HG03442 (cell line): ENCODE measurements at regions not wholly inside any gene's neighbourhood (a gene's known extent, or its start where the extent isn't known, plus 50 kb on each side); places are given as distances from the start of the nearest gene placed in this dataset.
A peak's percentile ranks its signal among the peaks of the same experiment; 100 is the strongest.
"Not testable (repeated sequence)": the region's sequence is repeated elsewhere in the genome, so short reads cannot be mapped to it uniquely, and the experiment has no call there.

ENCODE experiments used
- ATAC-seq: cut with Tn5 transposase; IDR thresholded peaks from one replicate; pipeline ENCODE4 v1.9.1; 2021; ENCODE audit warnings: mild to moderate bottlenecking, moderate library complexity; ENCODE audit not compliant: unreplicated experiment

DNA sequence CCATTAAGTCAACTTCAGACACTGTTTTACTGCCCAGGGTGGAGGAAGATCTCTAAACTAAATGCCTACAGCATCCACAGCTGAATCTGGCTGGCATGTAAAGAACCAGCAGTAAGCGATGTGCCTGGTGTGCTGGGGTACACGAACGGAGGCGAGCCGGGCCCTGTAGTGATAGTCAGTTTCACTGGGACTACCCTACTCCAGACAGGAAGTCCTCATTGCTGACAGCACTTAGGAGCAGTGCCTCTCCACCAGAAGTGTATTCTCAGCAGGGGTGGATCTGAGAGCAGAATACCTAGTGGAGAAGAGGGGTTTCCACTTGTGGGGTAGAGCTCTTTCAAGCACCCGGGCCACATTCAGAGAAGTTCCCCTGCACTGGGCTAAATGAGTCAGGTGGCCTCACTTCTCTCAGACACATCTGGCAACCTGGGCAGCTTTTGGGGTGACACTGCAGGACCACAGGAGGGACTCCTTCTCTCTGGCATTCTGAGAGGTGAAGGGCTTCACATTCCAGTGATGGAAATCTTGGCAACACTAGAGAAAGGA, 290.3 kb upstream of the PLGLB1 start:
- ATAC-seq, result not testable (repeated sequence)

- not testable (repeated sequence) for ATAC-seq
Observed at GRCh38 chr2:87314622-87315021, 293.0 kb upstream of the PLGLB1 start.

GRCh38 chr2:87315183-87315902, 293.7 kb upstream of the PLGLB1 start:
- ATAC-seq, result peak; percentile 83

GRCh38 chr2:87317193-87317592, 295.5 kb upstream of the PLGLB1 start:
- ATAC-seq, result not testable (repeated sequence)

DNA sequence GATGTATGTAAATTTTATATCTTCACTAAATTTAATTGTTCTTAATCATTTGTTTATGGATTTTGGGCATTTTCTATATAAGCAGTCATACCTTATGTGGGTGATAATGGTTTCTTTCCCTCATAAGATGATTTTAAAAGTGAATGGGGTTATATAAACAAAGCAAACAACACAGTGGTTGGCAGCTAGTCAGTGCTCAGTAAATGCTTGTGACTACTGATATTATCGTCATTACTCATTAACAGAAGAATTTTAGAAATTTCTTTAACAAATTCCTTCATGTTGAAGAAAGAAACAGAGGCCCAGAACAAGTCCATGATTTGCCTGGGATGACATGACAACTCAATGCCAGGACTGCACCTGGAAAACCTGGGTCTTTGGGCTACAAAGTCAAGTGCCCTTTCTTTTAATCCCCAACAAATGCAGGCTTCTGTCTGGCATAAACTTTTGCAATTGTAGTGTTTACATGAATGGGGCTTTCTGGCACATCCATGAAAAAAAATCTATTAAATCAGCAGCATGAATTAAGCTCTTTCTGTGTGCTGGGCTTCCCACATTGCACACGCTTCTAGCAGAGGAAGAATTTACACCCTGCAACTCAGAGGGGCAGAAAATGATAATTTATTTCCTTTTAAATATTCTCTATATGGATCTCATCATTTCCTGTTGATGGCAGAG, 297.3 kb upstream of the PLGLB1 start:
- not testable (repeated sequence) for ATAC-seq

GRCh38 chr2:87319705-87320104, 298.1 kb upstream of the PLGLB1 start:
- not testable (repeated sequence) for ATAC-seq

DNA sequence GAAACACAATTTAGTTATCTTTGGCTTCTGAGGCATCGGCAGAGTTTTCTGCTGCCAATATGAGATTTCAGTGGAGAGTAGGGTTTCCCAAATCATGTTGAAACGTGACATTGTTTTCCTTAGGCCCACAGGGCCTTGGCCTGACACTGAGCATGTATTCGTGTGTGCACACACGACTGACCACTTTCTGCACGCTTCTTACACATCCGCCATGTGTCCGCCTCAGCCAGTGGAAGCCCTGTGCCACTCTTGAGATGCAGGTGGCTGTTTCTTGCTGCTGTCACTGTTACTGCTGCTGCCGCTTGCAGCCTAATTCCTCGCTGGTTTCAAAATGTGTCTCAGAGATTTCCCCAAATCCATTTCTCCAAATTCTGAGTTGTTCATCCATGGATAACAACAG, 299.6 kb upstream of the PLGLB1 start:
- not testable (repeated sequence) for ATAC-seq

DNA sequence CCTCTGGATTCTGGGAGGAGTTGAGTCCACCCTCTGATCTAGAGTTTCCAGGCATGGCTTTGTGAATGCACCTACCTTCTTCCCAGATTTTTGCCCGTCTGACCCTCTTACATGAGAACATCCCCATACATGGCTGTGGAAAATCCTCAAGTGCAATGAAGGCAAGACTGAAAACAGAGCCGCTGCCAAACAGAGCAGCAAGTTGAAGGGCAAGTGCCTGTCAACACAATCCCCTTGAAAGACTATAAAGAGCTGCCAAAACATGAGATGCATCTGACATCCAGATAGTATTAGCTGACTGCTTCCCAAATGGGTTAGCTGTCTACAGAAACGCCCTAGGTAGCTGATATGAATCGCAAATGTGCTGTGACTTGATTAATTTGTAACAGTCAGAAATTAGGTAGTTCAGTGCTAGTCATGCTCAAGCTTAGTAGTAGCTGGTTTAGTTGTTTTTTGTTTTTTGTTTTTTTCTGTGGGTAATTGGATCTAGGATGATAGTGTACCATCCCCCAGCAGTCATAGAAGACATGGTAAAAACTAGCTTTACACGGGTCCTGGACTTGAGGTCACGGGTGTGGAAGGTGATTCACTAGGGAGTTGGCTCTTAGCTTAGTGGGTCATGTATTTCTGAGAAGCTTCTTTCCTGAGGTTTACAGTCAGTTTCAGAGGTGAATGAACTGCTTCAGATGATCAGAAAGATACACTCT, 302.8 kb upstream of the PLGLB1 start:
- ATAC-seq, result not testable (repeated sequence)

DNA sequence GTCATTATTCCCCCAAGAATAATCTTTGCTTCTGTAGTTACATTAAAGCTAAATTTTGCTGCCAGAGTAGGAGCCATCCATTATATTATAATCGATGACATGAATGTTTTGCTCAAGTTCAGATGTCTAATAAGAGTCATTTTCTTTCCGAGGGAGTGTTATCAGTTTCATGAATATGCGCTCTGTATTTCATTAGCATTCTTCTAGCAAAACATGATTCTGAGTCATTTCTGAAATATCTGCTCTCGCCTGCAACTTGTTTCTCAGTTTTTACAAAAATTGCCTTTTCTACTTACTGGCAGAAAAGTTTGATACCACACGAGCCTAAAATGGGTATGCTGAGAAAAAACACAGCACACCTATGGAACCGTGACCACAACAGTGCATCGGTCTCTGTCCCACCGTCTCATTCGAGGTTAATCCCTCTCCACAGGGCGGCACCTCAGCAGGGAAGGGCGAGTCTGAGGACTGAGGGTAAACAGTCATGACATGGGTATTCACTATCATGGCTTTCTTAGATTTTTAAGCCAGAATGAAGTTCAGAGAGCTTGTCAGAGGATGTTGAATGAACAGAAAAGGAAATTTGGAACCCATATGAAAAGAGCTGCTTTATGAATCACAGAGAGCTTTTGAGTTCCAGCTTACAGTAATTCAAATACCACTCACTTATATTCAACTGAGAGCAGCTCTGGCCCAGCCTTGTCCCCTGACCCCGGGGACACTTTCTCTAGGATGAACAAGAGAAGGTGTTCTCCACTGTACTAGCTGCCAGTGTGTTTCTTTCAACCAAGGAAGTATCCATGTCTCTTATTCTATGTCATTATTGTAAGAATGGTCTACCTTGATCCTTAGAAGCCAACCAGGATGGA, 303.6 kb upstream of the PLGLB1 start:
- not testable (repeated sequence) for ATAC-seq

- ATAC-seq, result not testable (repeated sequence)
Observed at GRCh38 chr2:87325911-87326294, 304.3 kb upstream of the PLGLB1 start.

DNA sequence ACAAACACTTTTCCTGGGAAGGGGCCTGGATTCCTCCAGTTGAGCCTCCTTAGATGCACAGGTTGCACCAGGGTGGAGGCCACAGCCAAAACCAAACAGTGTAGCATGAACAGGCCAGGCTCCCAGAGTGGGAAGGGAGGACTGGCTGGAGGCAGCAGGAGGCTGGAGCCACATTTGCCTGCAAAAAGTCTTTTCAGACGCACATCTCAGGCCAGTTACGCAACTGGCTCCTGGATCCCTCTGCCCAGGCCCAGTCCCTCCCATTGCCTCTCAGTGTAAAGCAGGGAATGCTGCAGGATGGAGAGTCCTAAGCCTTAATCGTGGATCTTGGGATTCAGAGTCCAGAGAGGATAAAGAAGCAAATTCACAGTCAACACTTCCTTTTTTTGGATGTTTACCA, 305.1 kb upstream of the PLGLB1 start:
- not testable (repeated sequence) for ATAC-seq

DNA sequence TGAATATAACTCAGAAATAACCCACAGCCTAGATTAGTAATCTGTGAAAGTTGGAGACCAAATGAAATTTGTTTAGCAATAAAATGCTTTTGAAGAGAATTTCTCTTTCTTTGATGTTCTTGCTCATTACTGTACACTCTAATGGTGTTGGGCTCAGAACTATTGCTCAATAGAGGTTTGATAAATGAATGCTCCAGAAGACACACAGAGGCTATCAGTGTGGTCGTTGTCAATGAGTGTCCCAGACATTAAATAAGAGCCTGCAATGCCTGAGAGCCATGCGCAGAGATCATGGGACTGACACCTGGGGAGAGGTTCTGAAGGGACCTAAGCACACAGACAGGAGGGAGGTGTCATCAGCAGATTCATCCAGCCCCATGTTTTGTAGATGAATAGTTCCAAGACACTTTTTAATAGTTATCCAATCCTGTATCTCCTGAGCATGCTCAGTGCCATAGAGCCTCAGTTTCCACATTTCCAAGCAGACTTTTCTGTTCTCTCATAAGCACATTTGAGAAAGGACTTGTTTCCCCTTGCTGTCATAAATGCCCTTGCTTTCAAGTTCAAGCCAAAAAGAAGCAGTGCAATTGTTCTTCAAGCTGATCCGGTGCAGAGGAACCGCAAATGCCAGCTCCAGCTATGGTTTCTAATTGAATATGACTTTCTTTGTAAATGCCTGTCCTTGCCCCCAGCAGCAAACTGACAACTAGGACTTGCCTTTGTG, 306.2 kb upstream of the PLGLB1 start:
- not testable (repeated sequence) for ATAC-seq

GRCh38 chr2:87329529-87329928, 307.9 kb upstream of the PLGLB1 start:
- not testable (repeated sequence) for ATAC-seq

DNA sequence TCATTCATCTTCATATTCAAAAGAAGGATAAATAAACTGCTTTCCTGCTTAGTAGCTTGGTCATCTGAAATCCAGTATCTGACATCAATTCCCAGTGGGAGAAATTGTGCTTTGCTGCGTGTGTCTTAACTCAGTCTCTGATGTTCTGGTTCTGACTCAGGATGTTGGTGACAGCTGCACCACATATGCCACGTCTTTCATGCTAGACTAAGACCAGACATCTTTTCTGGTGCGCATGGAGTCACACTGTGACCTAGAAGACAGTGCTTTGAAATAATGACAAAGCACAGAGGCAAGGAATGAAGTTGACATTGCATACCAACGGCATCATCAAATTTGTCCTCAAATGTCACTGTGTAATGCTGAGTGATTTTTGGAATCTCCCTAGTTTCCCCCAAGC, 308.8 kb upstream of the PLGLB1 start:
- ATAC-seq, result not testable (repeated sequence)

DNA sequence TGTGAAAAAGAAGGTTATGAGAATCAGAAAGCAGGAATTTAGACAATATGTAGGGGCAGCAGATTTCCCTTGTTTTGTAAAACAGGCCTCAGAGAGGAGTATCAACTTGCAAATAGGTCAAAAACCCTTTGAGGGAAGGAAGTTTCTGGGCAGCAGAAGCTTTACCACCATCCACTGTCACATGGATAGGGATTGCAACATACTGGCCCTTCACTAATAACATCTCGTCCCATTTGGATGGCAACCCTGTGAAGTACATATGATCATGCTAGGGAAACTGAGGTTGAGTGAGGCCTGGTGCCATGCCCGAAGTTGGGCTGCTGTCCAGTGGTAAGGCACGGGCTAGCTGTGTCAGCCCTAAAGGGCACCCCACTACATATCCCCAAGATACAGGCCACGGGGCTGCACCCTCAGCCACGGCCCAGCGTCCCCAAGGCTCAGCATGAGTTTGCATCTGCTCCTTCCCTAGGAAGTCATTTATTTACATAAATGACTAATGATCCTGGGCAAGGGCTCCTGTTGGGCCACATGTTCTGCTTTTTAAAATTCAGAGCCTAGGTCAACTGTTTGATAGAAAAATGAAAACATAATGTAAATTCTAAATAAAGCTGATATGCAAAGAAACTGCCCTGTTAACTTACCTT, 310.4 kb upstream of the PLGLB1 start:
- ATAC-seq, result not testable (repeated sequence)

DNA sequence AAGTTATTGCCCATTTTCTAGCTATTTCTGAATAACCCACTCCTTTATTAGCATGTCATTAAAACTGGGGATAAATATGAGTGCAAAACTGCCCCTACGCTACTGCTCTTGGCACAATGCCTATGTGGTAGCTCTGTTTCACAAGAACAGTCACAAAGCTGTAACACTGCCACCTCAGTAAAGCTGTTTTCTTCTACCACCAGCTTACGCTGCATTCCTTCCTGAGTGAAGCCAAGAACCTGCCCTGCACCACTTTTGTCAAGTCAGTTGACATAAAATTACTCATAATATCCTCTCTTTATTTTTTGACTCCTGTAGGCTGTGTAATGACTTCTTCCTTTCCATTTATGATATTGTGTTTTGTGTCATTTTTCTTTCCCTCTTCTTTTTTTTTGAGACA, 313.2 kb upstream of the PLGLB1 start:
- ATAC-seq, result not testable (repeated sequence)

GRCh38 chr2:87338998-87339397, 317.4 kb upstream of the PLGLB1 start:
- not testable (repeated sequence) for ATAC-seq

DNA sequence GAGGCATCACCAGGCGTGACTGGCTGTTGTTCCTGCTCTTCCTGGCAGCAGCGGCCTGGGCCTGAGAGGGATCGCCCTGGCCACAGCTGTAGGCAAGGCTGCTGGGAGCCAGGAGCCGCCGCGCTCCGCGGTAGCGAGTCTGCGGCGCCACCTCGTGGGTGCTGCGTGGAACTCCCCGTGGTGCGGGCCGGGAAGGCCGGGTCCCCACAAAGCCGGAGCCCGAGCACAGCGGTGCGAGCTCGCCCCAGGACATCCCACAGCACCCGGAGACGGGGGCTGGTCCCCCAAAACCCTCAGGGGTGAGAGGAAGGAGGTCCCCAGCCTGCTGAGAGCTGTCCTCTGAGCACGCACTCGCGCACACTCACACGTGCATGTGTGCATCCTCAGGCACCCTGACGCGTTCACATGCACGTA, 320.0 kb upstream of the PLGLB1 start:
- not testable (repeated sequence) for ATAC-seq

- ATAC-seq, result not testable (repeated sequence)
Observed at GRCh38 chr2:87342175-87342574, 320.5 kb upstream of the PLGLB1 start.
